ENCODE measurements at regions not wholly inside any gene's neighbourhood (a gene's known extent, or its start where the extent isn't known, plus 50 kb on each side); places are given as distances from the start of the nearest gene placed in this dataset.

GRCh38 chr5:115064380-115064779, 105.3 kb downstream of the TRIM36 start:
- no peak for TF ChIP-seq EZH2 (IDR thresholded peaks at IDR 0.05; ENCODE audit: borderline replicate concordance, low read depth, low read length)
- TF ChIP-seq RBFOX2 (IDR thresholded peaks at IDR 0.05; ENCODE audit: low read depth, low read length), result no peak
- no peak for TF ChIP-seq ZNF512 (tag; IDR thresholded peaks at IDR 0.05)
- TF ChIP-seq EGR1 (conservative IDR thresholded peaks at IDR 0.05), result no peak

Measured in K562 (cell line).